ENCODE measurements at regions not wholly inside any gene's neighbourhood (a gene's known extent, or its start where the extent isn't known, plus 50 kb on each side); places are given as distances from the start of the nearest gene placed in this dataset.

- TF ChIP-seq EZH2 (IDR thresholded peaks at IDR 0.05; ENCODE audit: low read depth, unreplicated experiment) (no peak), CTCF (conservative IDR thresholded peaks at IDR 0.05; ENCODE audit: low read depth in 2 of 2) (no peak), POLR2AphosphoS5 (IDR thresholded peaks at IDR 0.05; ENCODE audit: low read depth) (no peak), CREB1 (CRISPR knock-in tag; IDR thresholded peaks at IDR 0.05; ENCODE audit: low read depth) (no peak), REST (IDR thresholded peaks at IDR 0.05; ENCODE audit: unreplicated experiment) (no peak), EZH2phosphoT487 (IDR thresholded peaks at IDR 0.05; ENCODE audit: unreplicated experiment) (no peak), ZNF114 (CRISPR knock-in tag; IDR thresholded peaks at IDR 0.05) (no peak), NANOG (IDR thresholded peaks at IDR 0.05; ENCODE audit: borderline replicate concordance) (no peak), STAT1 (IDR thresholded peaks at IDR 0.05; ENCODE audit: unreplicated experiment) (no peak)
- TF ChIP-seq, protein P1, sequence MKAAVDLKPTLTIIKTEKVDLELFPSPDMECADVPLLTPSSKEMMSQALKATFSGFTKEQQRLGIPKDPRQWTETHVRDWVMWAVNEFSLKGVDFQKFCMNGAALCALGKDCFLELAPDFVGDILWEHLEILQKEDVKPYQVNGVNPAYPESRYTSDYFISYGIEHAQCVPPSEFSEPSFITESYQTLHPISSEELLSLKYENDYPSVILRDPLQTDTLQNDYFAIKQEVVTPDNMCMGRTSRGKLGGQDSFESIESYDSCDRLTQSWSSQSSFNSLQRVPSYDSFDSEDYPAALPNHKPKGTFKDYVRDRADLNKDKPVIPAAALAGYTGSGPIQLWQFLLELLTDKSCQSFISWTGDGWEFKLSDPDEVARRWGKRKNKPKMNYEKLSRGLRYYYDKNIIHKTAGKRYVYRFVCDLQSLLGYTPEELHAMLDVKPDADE (IDR thresholded peaks at IDR 0.05) = no peak
Observed at GRCh38 chr4:95898226-95898625, 58.3 kb downstream of the PDHA2 start.

Data from GM23338 (cell line).